Gastroesophageal sphincter (tissue), 4 donors: ENCODE measurements at regions not wholly inside any gene's neighbourhood (a gene's known extent, or its start where the extent isn't known, plus 50 kb on each side); places are given as distances from the start of the nearest gene placed in this dataset.

Experiments used
- ATAC-seq: fragments of 150-250 bp; one replicate; pipeline ENCODE4 v1.9.1; 2016; ENCODE audit warnings: mild to moderate bottlenecking, moderate library complexity
- H3K27ac ChIP-seq, 4 donors: fragments of 200-600 bp; sonication (generic) in 3 of 4; 1 replicate in 3 of 4; 2 replicates in 1 of 4; pipeline ENCODE4 v1.5.1; 2016 to 2019
- H3K27me3 ChIP-seq: fragments of 200-600 bp; sonication (generic); one replicate; pipeline ENCODE4 v1.5.1; 2019
- H3K36me3 ChIP-seq, 2 donors: fragments of 200-600 bp; sonication (generic); one replicate each; pipeline ENCODE4 v1.5.1; 2019; ENCODE audit warnings: control low read depth in 1 of 2
- H3K4me1 ChIP-seq, 3 donors: fragments of 200-600 bp; sonication (generic); 1 replicate in 2 of 3; 2 replicates in 1 of 3; pipeline ENCODE4 v1.5.1; 2016 to 2019; ENCODE audit warnings: control low read depth in 2 of 3
- H3K4me3 ChIP-seq, 2 donors: fragments of 200-600 bp; sonication (generic); one replicate each; pipeline ENCODE4 v1.5.1; 2019; ENCODE audit warnings: mild to moderate bottlenecking in 1 of 2, moderate library complexity in 1 of 2
- H3K9me3 ChIP-seq, 3 donors: fragments of 200-600 bp; sonication (generic); one replicate each; pipeline ENCODE4 v1.5.1; 2017 to 2019; ENCODE audit warnings: control low read depth in 2 of 3
- CTCF ChIP-seq, 4 experiments: fragments of 200-600 bp in 2 of 4; fragments of 450-650 bp in 2 of 4; sonication (generic) in 1 of 4; IDR thresholded peaks; one replicate each; pipeline ENCODE4 v1.5.1; 2017 to 2019; ENCODE audit warnings: antibody characterized with exemption in 4 of 4, mild to moderate bottlenecking in 2 of 4, moderate library complexity in 2 of 4
- EP300 ChIP-seq: sonication (generic); formaldehyde crosslinking; IDR thresholded peaks from one replicate; pipeline ENCODE4 v1.6.1; 2017; ENCODE audit warnings: antibody characterized with exemption, mild to moderate bottlenecking
- POLR2A ChIP-seq, 2 donors: fragments of 450-650 bp; IDR thresholded peaks; one replicate each; pipeline ENCODE4 v1.6.1; 2017; ENCODE audit warnings: antibody characterized with exemption in 2 of 2, mild to moderate bottlenecking in 2 of 2, moderate library complexity in 1 of 2
- POLR2AphosphoS5 ChIP-seq: sonication (generic); formaldehyde crosslinking; IDR thresholded peaks from one replicate; pipeline ENCODE4 v1.6.1; 2017; ENCODE audit warnings: antibody characterized with exemption
- WGBS, 2 donors: methylation state at CpG; one replicate each; pipeline ENCODE4 v1.1.5; 2018; ENCODE audit warnings: low coverage in 1 of 2; 5-methylcytosine and 5-hydroxymethylcytosine counted together

GRCh38 chr3:8183627-8184026 is 318.0 kb upstream of the LMCD1 start:
- no peak for ATAC-seq
- no peaks in the 10 kb centered on the region for H3K9me3 ChIP-seq
- TF ChIP-seq POLR2AphosphoS5: no peak
- TF ChIP-seq POLR2A (IDR thresholded peaks at IDR 0.05): no peak
- no peak for TF ChIP-seq EP300
- no peaks in the 10 kb centered on the region for H3K4me1 ChIP-seq
- 53 to 63% methylated on average over 3 of the region's 3 CpGs for WGBS, 2 donors
- H3K27me3 ChIP-seq: no peaks in the 10 kb centered on the region
- H3K36me3 ChIP-seq: no peaks in the 10 kb centered on the region
- no peak overlapping the region for H3K4me3 ChIP-seq
- no peak overlapping the region for H3K27ac ChIP-seq

- TF ChIP-seq POLR2A (IDR thresholded peaks at IDR 0.05) (no peak), CTCF (IDR thresholded peaks at IDR 0.05) (no peak), POLR2AphosphoS5 (no peak), EP300 (no peak)
- Histone ChIP-seq H3K36me3 (no peaks in the 10 kb centered on the region), H3K27me3 (no peaks in the 10 kb centered on the region), H3K27ac (no peak overlapping the region), H3K4me3 (no peak overlapping the region), H3K9me3 (no peaks in the 10 kb centered on the region), H3K4me1 (no peaks in the 10 kb centered on the region)
- ATAC-seq: no peak
- WGBS, 2 donors: 86 to 93% methylated on average over 2 of the region's 3 CpGs
Measured at GRCh38 chr3:8186213-8186612, 315.4 kb upstream of the LMCD1 start.

- Histone ChIP-seq H3K9me3 (no peaks in the 10 kb centered on the region), H3K4me1 (no peaks in the 10 kb centered on the region), H3K4me3 (no peak overlapping the region), H3K36me3 (no peaks in the 10 kb centered on the region), H3K27me3 (no peaks in the 10 kb centered on the region), H3K27ac (no peak overlapping the region)
- no peak for TF ChIP-seq POLR2AphosphoS5
- TF ChIP-seq CTCF (IDR thresholded peaks at IDR 0.05): no peak
- TF ChIP-seq EP300: no peak
- no peak for TF ChIP-seq POLR2A (IDR thresholded peaks at IDR 0.05)
- 87 to 89% methylated on average over 5 of the region's 5 CpGs for WGBS, 2 donors
- no peak for ATAC-seq
Measured at GRCh38 chr3:8187996-8188395, 313.6 kb upstream of the LMCD1 start.

GRCh38 chr3:8189051-8189450 is 312.6 kb upstream of the LMCD1 start:
- TF ChIP-seq CTCF (IDR thresholded peaks at IDR 0.05) (no peak), POLR2A (IDR thresholded peaks at IDR 0.05) (no peak), POLR2AphosphoS5 (no peak), EP300 (no peak)
- no peak overlapping the region for H3K4me3 ChIP-seq
- H3K27me3 ChIP-seq: no peaks in the 10 kb centered on the region
- no peaks in the 10 kb centered on the region for H3K4me1 ChIP-seq
- WGBS, 2 donors: 43 to 76% methylated on average over 1 of the region's 1 CpG
- no peak overlapping the region for H3K27ac ChIP-seq
- H3K9me3 ChIP-seq: no peaks in the 10 kb centered on the region
- no peaks in the 10 kb centered on the region for H3K36me3 ChIP-seq
- no peak for ATAC-seq

- Histone ChIP-seq H3K27me3 (no peaks in the 10 kb centered on the region), H3K4me3 (no peak overlapping the region), H3K9me3 (peaks cover 0 to 5% (median 0%) of the 10 kb centered on the region in 3 donors), H3K27ac (no peak overlapping the region), H3K4me1 (no peaks in the 10 kb centered on the region), H3K36me3 (no peaks in the 10 kb centered on the region)
- no peak for ATAC-seq
- 63% methylated on average over 1 of the region's 1 CpG; no CpG with 5 or more reads in 1 of the 2 donors for WGBS, 2 donors
- TF ChIP-seq POLR2A (IDR thresholded peaks at IDR 0.05) (no peak), EP300 (no peak), POLR2AphosphoS5 (no peak), CTCF (IDR thresholded peaks at IDR 0.05) (no peak)
Measured at GRCh38 chr3:8191406-8191805, 310.2 kb upstream of the LMCD1 start.

GRCh38 chr3:8197384-8197783 is 304.2 kb upstream of the LMCD1 start:
- TF ChIP-seq POLR2A (IDR thresholded peaks at IDR 0.05): no peak
- TF ChIP-seq POLR2AphosphoS5: no peak
- no peak for TF ChIP-seq CTCF (IDR thresholded peaks at IDR 0.05)
- TF ChIP-seq EP300: no peak
- no peaks in the 10 kb centered on the region for H3K27me3 ChIP-seq

More at GRCh38 chr3:8197384-8197783, 304.2 kb upstream of the LMCD1 start:
- Histone ChIP-seq H3K9me3 (peaks cover 0 to 5% (median 0%) of the 10 kb centered on the region in 3 donors), H3K4me3 (no peak overlapping the region), H3K36me3 (no peaks in the 10 kb centered on the region), H3K4me1 (no peaks in the 10 kb centered on the region), H3K27ac (no peak overlapping the region)
- WGBS, 2 donors: 92 to 100% methylated on average over 1 to 2 of the region's 2 CpGs
- ATAC-seq: peak; percentile 25
